HEK293 (cell line): ENCODE measurements at regions not wholly inside any gene's neighbourhood (a gene's known extent, or its start where the extent isn't known, plus 50 kb on each side); places are given as distances from the start of the nearest gene placed in this dataset.

Experiments
- CTCF ChIA-PET: fragments of 350-600 bp; formaldehyde crosslinking; extraction: SDS; loops from one replicate; lab custom pipeline; 2021; ENCODE audit warnings: antibody characterized with exemption; lab: Yijun Ruan, JAX
- POLR2A ChIA-PET: fragments of 300-600 bp; formaldehyde crosslinking; extraction: SDS; loops from one replicate; lab custom pipeline; 2020; ENCODE audit warnings: antibody characterized with exemption, inconsistent platforms; lab: Yijun Ruan, JAX
- H3K27ac ChIP-seq: fragments of 200-500 bp; sonication (Bioruptor generic); 2 replicates; pipeline ENCODE4 v1.5.1; 2014; ENCODE audit warnings: low read depth, low read length, control low read depth, inconsistent platforms; ENCODE audit errors: extremely low read depth
- H3K36me3 ChIP-seq, 2 experiments: fragments of 200-500 bp in 1 of 2; sonication (Bioruptor generic) in 1 of 2; 1 replicate in 1 of 2; 2 replicates in 1 of 2; pipeline ENCODE4 v1.5.1; 2014 to 2017; ENCODE audit warnings: inconsistent platforms in 2 of 2, low read length in 2 of 2; ENCODE audit not compliant: control insufficient read depth in 2 of 2, insufficient read depth in 1 of 2
- H3K4me1 ChIP-seq: fragments of 200-500 bp; sonication (Bioruptor generic); 2 replicates; pipeline ENCODE4 v1.5.1; 2014; ENCODE audit warnings: mild to moderate bottlenecking, low read length, inconsistent platforms; ENCODE audit not compliant: control insufficient read depth, insufficient read depth
- H3K4me3 ChIP-seq: 2 replicates; pipeline ENCODE4 v1.5.1; 2011; ENCODE audit warnings: low read depth, mild to moderate bottlenecking, control low read depth, low read length, moderate library complexity
- H3K9me3 ChIP-seq: fragments of 200-500 bp; sonication (Bioruptor generic); 2 replicates; pipeline ENCODE4 v1.5.1; 2014; ENCODE audit warnings: low read depth, low read length, inconsistent platforms; ENCODE audit not compliant: control insufficient read depth, insufficient read depth
- GLIS2 ChIP-seq: fragments of 450-650 bp; formaldehyde crosslinking; IDR thresholded peaks from 2 replicates; pipeline ENCODE4 v1.5.1; 2016; ENCODE audit warnings: missing biosample characterization, missing genetic modification characterization
- YY2 ChIP-seq: fragments of 450-650 bp; formaldehyde crosslinking; IDR thresholded peaks from 2 replicates; pipeline ENCODE4 v1.5.1; 2016; ENCODE audit warnings: missing biosample characterization, missing genetic modification characterization
- ZNF157 ChIP-seq: fragments of 450-650 bp; formaldehyde crosslinking; IDR thresholded peaks from 2 replicates; pipeline ENCODE4 v1.5.1; 2016; ENCODE audit warnings: missing biosample characterization, missing genetic modification characterization
- ZNF23 ChIP-seq: fragments of 450-650 bp; formaldehyde crosslinking; IDR thresholded peaks from 2 replicates; pipeline ENCODE4 v1.5.1; 2016; ENCODE audit warnings: missing biosample characterization, missing genetic modification characterization, borderline replicate concordance
- ZNF513 ChIP-seq: fragments of 450-650 bp; IDR thresholded peaks from 2 replicates; pipeline ENCODE4 v1.5.1; 2018; ENCODE audit warnings: missing biosample characterization, missing genetic modification characterization
- ZNF518A ChIP-seq: fragments of 450-650 bp; formaldehyde crosslinking; conservative IDR thresholded peaks from 2 replicates; pipeline ENCODE4 v1.5.1; 2016; ENCODE audit warnings: low read depth, missing biosample characterization, missing genetic modification characterization
- ZNF707 ChIP-seq: fragments of 450-650 bp; formaldehyde crosslinking; IDR thresholded peaks from 2 replicates; pipeline ENCODE4 v1.5.1; 2016; ENCODE audit warnings: missing biosample characterization, missing genetic modification characterization
- ZNF776 ChIP-seq: fragments of 450-650 bp; formaldehyde crosslinking; IDR thresholded peaks from 2 replicates; pipeline ENCODE4 v1.5.0; 2017; ENCODE audit warnings: missing biosample characterization, missing genetic modification characterization, borderline replicate concordance
- ZNF830 ChIP-seq: fragments of 450-650 bp; IDR thresholded peaks from 2 replicates; pipeline ENCODE4 v1.5.0; 2018; ENCODE audit warnings: missing biosample characterization, missing genetic modification characterization, low read depth, mild to moderate bottlenecking, moderate library complexity
- TF ChIP-seq, protein P1 (sequence below): fragments of 450-650 bp; formaldehyde crosslinking; IDR thresholded peaks from 2 replicates; pipeline ENCODE4 v1.5.1; 2016; ENCODE audit warnings: missing biosample characterization, missing genetic modification characterization
- TF ChIP-seq, protein P2 (sequence below): fragments of 450-650 bp; formaldehyde crosslinking; IDR thresholded peaks from 2 replicates; pipeline ENCODE4 v1.5.1; 2016; ENCODE audit warnings: missing biosample characterization, missing genetic modification characterization
- TF ChIP-seq, protein P3 (sequence below): fragments of 450-650 bp; formaldehyde crosslinking; IDR thresholded peaks from 2 replicates; pipeline ENCODE4 v1.5.1; 2016; ENCODE audit warnings: missing biosample characterization, missing genetic modification characterization

DNA sequence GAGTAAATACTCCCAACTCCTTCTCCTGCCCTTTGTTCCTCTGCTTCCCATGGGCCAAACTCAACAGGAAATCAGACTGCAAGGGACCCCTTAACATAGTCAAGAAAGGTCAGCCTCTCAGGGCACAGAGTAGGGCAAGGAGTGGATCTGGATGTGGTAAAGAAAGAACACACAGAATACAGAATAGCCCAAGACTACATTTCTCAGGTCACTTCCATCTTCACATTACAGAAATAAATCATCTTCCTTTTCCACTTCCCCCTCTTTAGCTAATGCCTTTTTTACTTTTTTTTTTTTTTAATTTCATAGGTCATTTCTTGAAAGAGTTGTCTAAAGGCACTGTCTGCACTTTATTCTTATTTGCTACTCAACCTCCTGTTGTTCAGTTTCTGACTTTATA is 558.3 kb downstream of the TNS1 start:
- CTCF ChIA-PET, result no interaction called here
- POLR2A ChIA-PET, result no interaction called here
- TF ChIP-seq GLIS2 (tag by site-specific recombination), result no peak
- TF ChIP-seq ZNF518A (tag by site-specific recombination), result no peak
- TF ChIP-seq YY2, result no peak
- no peak for TF ChIP-seq ZNF830 (tag by site-specific recombination)
- no peak for TF ChIP-seq ZNF23
- TF ChIP-seq, protein P1, sequence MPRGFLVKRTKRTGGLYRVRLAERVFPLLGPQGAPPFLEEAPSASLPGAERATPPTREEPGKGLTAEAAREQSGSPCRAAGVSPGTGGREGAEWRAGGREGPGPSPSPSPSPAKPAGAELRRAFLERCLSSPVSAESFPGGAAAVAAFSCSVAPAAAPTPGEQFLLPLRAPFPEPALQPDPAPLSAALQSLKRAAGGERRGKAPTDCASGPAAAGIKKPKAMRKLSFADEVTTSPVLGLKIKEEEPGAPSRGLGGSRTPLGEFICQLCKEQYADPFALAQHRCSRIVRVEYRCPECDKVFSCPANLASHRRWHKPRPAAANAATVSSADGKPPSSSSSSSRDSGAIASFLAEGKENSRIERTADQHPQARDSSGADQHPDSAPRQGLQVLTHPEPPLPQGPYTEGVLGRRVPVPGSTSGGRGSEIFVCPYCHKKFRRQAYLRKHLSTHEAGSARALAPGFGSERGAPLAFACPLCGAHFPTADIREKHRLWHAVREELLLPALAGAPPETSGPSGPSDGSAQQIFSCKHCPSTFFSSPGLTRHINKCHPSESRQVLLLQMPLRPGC (tag by site-specific recombination), result no peak
- TF ChIP-seq ZNF776 (tag by site-specific recombination), result no peak
- no peak for TF ChIP-seq ZNF513
- no peak for TF ChIP-seq ZNF707
- TF ChIP-seq, protein P2, sequence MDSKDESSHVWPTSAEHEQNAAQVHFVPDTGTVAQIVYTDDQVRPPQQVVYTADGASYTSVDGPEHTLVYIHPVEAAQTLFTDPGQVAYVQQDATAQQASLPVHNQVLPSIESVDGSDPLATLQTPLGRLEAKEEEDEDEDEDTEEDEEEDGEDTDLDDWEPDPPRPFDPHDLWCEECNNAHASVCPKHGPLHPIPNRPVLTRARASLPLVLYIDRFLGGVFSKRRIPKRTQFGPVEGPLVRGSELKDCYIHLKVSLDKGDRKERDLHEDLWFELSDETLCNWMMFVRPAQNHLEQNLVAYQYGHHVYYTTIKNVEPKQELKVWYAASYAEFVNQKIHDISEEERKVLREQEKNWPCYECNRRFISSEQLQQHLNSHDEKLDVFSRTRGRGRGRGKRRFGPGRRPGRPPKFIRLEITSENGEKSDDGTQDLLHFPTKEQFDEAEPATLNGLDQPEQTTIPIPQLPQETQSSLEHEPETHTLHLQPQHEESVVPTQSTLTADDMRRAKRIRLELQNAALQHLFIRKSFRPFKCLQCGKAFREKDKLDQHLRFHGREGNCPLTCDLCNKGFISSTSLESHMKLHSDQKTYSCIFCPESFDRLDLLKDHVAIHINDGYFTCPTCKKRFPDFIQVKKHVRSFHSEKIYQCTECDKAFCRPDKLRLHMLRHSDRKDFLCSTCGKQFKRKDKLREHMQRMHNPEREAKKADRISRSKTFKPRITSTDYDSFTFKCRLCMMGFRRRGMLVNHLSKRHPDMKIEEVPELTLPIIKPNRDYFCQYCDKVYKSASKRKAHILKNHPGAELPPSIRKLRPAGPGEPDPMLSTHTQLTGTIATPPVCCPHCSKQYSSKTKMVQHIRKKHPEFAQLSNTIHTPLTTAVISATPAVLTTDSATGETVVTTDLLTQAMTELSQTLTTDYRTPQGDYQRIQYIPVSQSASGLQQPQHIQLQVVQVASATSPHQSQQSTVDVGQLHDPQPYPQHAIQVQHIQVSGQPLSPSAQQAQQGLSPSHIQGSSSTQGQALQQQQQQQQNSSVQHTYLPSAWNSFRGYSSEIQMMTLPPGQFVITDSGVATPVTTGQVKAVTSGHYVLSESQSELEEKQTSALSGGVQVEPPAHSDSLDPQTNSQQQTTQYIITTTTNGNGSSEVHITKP (tag by site-specific recombination), result no peak
- TF ChIP-seq, protein P3, sequence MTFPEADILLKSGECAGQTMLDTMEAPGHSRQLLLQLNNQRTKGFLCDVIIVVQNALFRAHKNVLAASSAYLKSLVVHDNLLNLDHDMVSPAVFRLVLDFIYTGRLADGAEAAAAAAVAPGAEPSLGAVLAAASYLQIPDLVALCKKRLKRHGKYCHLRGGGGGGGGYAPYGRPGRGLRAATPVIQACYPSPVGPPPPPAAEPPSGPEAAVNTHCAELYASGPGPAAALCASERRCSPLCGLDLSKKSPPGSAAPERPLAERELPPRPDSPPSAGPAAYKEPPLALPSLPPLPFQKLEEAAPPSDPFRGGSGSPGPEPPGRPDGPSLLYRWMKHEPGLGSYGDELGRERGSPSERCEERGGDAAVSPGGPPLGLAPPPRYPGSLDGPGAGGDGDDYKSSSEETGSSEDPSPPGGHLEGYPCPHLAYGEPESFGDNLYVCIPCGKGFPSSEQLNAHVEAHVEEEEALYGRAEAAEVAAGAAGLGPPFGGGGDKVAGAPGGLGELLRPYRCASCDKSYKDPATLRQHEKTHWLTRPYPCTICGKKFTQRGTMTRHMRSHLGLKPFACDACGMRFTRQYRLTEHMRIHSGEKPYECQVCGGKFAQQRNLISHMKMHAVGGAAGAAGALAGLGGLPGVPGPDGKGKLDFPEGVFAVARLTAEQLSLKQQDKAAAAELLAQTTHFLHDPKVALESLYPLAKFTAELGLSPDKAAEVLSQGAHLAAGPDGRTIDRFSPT (tag by site-specific recombination), result no peak
- TF ChIP-seq ZNF157, result no peak
- TF ChIP-seq, all 188 proteins: peak for 0
- H3K9me3 ChIP-seq, result no peaks in the 10 kb centered on the region
- no peak overlapping the region for H3K4me3 ChIP-seq
- H3K4me1 ChIP-seq, result no peaks in the 10 kb centered on the region
- no peak overlapping the region for H3K27ac ChIP-seq
- H3K36me3 ChIP-seq, result no peaks in the 10 kb centered on the region
